Breast epithelium (tissue), 4 donors: ENCODE measurements at regions not wholly inside any gene's neighbourhood (a gene's known extent, or its start where the extent isn't known, plus 50 kb on each side); places are given as distances from the start of the nearest gene placed in this dataset.

Source experiments
- DNase-seq, 2 donors: peaks; one replicate each; pipeline ENCODE4 v3.0.0-alpha.2; 2019; ENCODE audit warnings: low spot score in 2 of 2
- H3K27ac ChIP-seq, 2 donors: fragments of 200-600 bp; sonication (generic) in 1 of 2; one replicate each; pipeline ENCODE4 v1.5.1; 2016 to 2019; ENCODE audit warnings: mild to moderate bottlenecking in 1 of 2
- H3K27me3 ChIP-seq, 2 donors: fragments of 200-600 bp; sonication (generic) in 1 of 2; one replicate each; pipeline versions ENCODE4 v1.5.1 to v1.6.0; 2017 to 2019; ENCODE audit warnings: control low read depth in 1 of 2, mild to moderate bottlenecking in 1 of 2
- H3K36me3 ChIP-seq: fragments of 200-600 bp; one replicate; pipeline ENCODE4 v1.5.1; 2019
- H3K4me1 ChIP-seq, 2 donors: fragments of 200-600 bp; sonication (generic); one replicate each; pipeline ENCODE4 v1.5.1; 2016 to 2019; ENCODE audit warnings: control low read depth in 1 of 2
- H3K4me3 ChIP-seq, 3 donors: fragments of 200-600 bp; sonication (generic); 1 replicate in 2 of 3; 2 replicates in 1 of 3; pipeline ENCODE4 v1.5.1; 2016 to 2019; ENCODE audit warnings: mild to moderate bottlenecking in 3 of 3, moderate library complexity in 2 of 3
- H3K9me3 ChIP-seq, 2 donors: fragments of 200-600 bp; sonication (generic) in 1 of 2; one replicate each; pipeline ENCODE4 v1.5.1; 2016 to 2019; ENCODE audit warnings: control low read depth in 1 of 2
- CTCF ChIP-seq, 3 donors: fragments of 450-650 bp; IDR thresholded peaks; one replicate each; pipeline ENCODE4 v1.5.1; 2016 to 2017; ENCODE audit warnings: antibody characterized with exemption in 3 of 3, mild to moderate bottlenecking in 3 of 3, moderate library complexity in 3 of 3
- POLR2A ChIP-seq: fragments of 450-650 bp; IDR thresholded peaks from one replicate; pipeline ENCODE4 v1.6.1; 2016; ENCODE audit warnings: antibody characterized with exemption, mild to moderate bottlenecking, moderate library complexity
- POLR2AphosphoS5 ChIP-seq, 3 donors: sonication (generic); formaldehyde crosslinking; IDR thresholded peaks; one replicate each; pipeline ENCODE4 v1.6.1; 2017; ENCODE audit warnings: antibody characterized with exemption in 3 of 3
- intact Hi-C: fragments of 100-400 bp; cut with DNase I; formaldehyde crosslinking; loops from one replicate; pipeline ENCODE4 v1.15.1; 2023; ENCODE audit warnings: low total_unique reads

GRCh38 chr15:61389334-61390028 is 160.4 kb upstream of the RORA start:
- Histone ChIP-seq H3K27me3 (no peaks in the 10 kb centered on the region), H3K4me1 (peaks cover 0 to 3% of the 10 kb centered on the region in 2 donors), H3K9me3 (no peaks in the 10 kb centered on the region), H3K4me3 (no peak overlapping the region), H3K36me3 (no peaks in the 10 kb centered on the region), H3K27ac (peak overlapping the region in 1 of 2 donors; percentile 19)
- DNase-seq = no peak
- no peak for TF ChIP-seq POLR2A
- no peak for TF ChIP-seq POLR2AphosphoS5 (IDR thresholded peaks at IDR 0.05)
- no peak for TF ChIP-seq CTCF (IDR thresholded peaks at IDR 0.05)
- intact Hi-C loops = no loop called here

GRCh38 chr15:61387675-61388074 is 158.6 kb upstream of the RORA start:
- TF ChIP-seq POLR2AphosphoS5 (IDR thresholded peaks at IDR 0.05) (no peak), CTCF (IDR thresholded peaks at IDR 0.05) (no peak), POLR2A (no peak)
- H3K4me3 ChIP-seq = no peak overlapping the region
- intact Hi-C loops = no loop called here

GRCh38 chr15:61383421-61383820 is 154.3 kb upstream of the RORA start:
- TF ChIP-seq POLR2AphosphoS5 (IDR thresholded peaks at IDR 0.05) (no peak), CTCF (IDR thresholded peaks at IDR 0.05) (no peak), POLR2A (no peak)
- intact Hi-C loops = no loop called here
- no peaks in the 10 kb centered on the region for H3K9me3 ChIP-seq

More at GRCh38 chr15:61387675-61388074, 158.6 kb upstream of the RORA start:
- H3K27ac ChIP-seq = no peak overlapping the region
- no peaks in the 10 kb centered on the region for H3K4me1 ChIP-seq
- H3K9me3 ChIP-seq = no peaks in the 10 kb centered on the region
- H3K36me3 ChIP-seq = no peaks in the 10 kb centered on the region
- H3K27me3 ChIP-seq = no peaks in the 10 kb centered on the region
- no peak for DNase-seq

DNA sequence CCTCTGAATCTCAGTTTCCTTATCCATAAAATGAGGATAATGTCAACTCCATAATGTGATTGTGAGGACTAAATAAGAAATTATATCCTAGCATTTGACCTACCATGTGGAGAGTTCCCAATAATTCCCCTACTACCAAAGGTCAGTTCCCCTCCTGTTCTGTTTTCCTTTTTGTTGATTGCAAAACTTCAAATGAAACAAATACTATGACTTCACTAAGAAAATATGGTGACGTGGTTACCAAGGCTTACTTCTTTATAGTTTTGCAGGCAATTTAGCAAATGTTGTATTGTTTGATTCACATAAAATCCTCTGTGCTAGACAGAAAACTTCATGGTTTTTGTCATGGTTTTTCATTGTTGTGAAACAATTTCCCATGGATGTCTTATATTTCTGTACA is 153.8 kb upstream of the RORA start:
- H3K4me1 ChIP-seq = no peaks in the 10 kb centered on the region

More at GRCh38 chr15:61383421-61383820, 154.3 kb upstream of the RORA start:
- no peaks in the 10 kb centered on the region for H3K4me1 ChIP-seq
- no peaks in the 10 kb centered on the region for H3K36me3 ChIP-seq
- no peak overlapping the region for H3K27ac ChIP-seq
- no peak for DNase-seq
- no peak overlapping the region for H3K4me3 ChIP-seq
- no peaks in the 10 kb centered on the region for H3K27me3 ChIP-seq

More for the DNA sequence above, 153.8 kb upstream of the RORA start:
- TF ChIP-seq POLR2AphosphoS5 (IDR thresholded peaks at IDR 0.05) = no peak
- no peak for TF ChIP-seq POLR2A
- TF ChIP-seq CTCF (IDR thresholded peaks at IDR 0.05) = no peak
- Histone ChIP-seq H3K9me3 (no peaks in the 10 kb centered on the region), H3K27ac (no peak overlapping the region), H3K4me3 (no peak overlapping the region), H3K36me3 (no peaks in the 10 kb centered on the region), H3K27me3 (no peaks in the 10 kb centered on the region)
- DNase-seq = no peak
- intact Hi-C loops = no loop called here
